Heart left ventricle (tissue), 16 donors: ENCODE measurements at regions not wholly inside any gene's neighbourhood (a gene's known extent, or its start where the extent isn't known, plus 50 kb on each side); places are given as distances from the start of the nearest gene placed in this dataset.

ENCODE experiments used
- ATAC-seq, 4 donors: fragments of 200-7000 bp; cut with Tn5 transposase; one replicate each; pipeline ENCODE4 v1.9.1; 2020 to 2022; ENCODE audit warnings: moderate library complexity in 4 of 4, mild to moderate bottlenecking in 3 of 4, moderate number of reproducible peaks in 1 of 4
- DNase-seq, 5 donors: peaks; one replicate each; pipeline ENCODE4 v3.0.0-alpha.2; 2020
- H3K27ac ChIP-seq, 12 donors: fragments of 200-600 bp; sonication (generic) in 4 of 12; one replicate each; pipeline versions ENCODE4 v1.5.0 to v1.8.0; 2016 to 2022; ENCODE audit warnings: mild to moderate bottlenecking in 2 of 12
- H3K27me3 ChIP-seq, 9 donors: fragments of 200-600 bp; sonication (generic) in 2 of 9; one replicate each; pipeline versions ENCODE4 v1.5.1 to v1.8.0; 2016 to 2022; ENCODE audit warnings: mild to moderate bottlenecking in 3 of 9
- H3K36me3 ChIP-seq, 9 donors: fragments of 200-600 bp; sonication (generic) in 2 of 9; one replicate each; pipeline versions ENCODE4 v1.5.0 to v1.8.0; 2018 to 2022; ENCODE audit warnings: mild to moderate bottlenecking in 2 of 9
- H3K4me1 ChIP-seq, 12 donors: fragments of 200-600 bp; sonication (generic) in 4 of 12; one replicate each; pipeline versions ENCODE4 v1.5.0 to v1.8.0; 2016 to 2022; ENCODE audit warnings: mild to moderate bottlenecking in 3 of 12
- H3K4me3 ChIP-seq, 12 donors: fragments of 200-600 bp; sonication (generic) in 4 of 12; one replicate each; pipeline versions ENCODE4 v1.5.0 to v1.8.0; 2017 to 2022; ENCODE audit warnings: mild to moderate bottlenecking in 9 of 12, moderate library complexity in 4 of 12
- H3K9me3 ChIP-seq, 12 donors: fragments of 200-600 bp; sonication (generic) in 4 of 12; one replicate each; pipeline versions ENCODE4 v1.5.0 to v1.8.0; 2016 to 2022; ENCODE audit warnings: mild to moderate bottlenecking in 1 of 12
- POLR2A ChIP-seq, 2 donors: fragments of 450-650 bp; IDR thresholded peaks; one replicate each; pipeline ENCODE4 v1.6.1; 2017; ENCODE audit warnings: antibody characterized with exemption in 2 of 2, mild to moderate bottlenecking in 2 of 2, moderate library complexity in 2 of 2
- WGBS, 4 donors: extraction: QIAGEN DNeasy Blood & Tissue Kit in 2 of 4; methylation state at CpG; one replicate each; pipeline versions ENCODE4 v1.1.5 to v1.1.7; 2013 to 2018; 5-methylcytosine and 5-hydroxymethylcytosine counted together
- intact Hi-C, 10 donors: fragments of 100-400 bp; cut with DNase I; formaldehyde crosslinking; loops; one replicate each; pipeline versions ENCODE4 v1.11.1 to v1.14.2; 2022
- TF ChIP-seq, protein P1 (sequence below), 12 donors: fragments of 200-600 bp; sonication (generic) in 4 of 12; IDR thresholded peaks; one replicate each; pipeline versions ENCODE4 v1.5.0 to v1.8.0; 2018 to 2022; ENCODE audit warnings: antibody characterized with exemption in 12 of 12, mild to moderate bottlenecking in 5 of 12
- donor health status: ischemic (EF 13 %, LVEDD 7.1; RV severe dilation, severe dysfunction).
- donor health status: healthy with polysubstance abuse.
- donor health status: DM: no; HTN: yes; CAD: no.
- donor health status: DM: no; HTN: no; CAD: no.
- donor health status: ischemic (EF 25% LVEDD 6.9; RV normal size, moderate dysfunction).
- donor health status: ischemic (EF 25% LVEDD 5.7; RV mildly dilated, moderate dysfunction).
- donor health status: healthy.
- donor health status: DM: yes; HTN: yes; CAD: no.
- donor health status: ischemic (EF 35%, LVEDD 5.7; RV mildly dilated, moderate dysfunction).
- donor health status: nonischemic (EF 11% LVEDD 7.7; RV severe dilation, severe dysfunction).
- donor health status: DM: yes; HTN: yes; CAD: no.
- donor health status: PGD.
- donor health status: ischemic (EF 29% LVEDD 5.4; RV normal size, mild dysfunction).
- donor health status: nonischemic (EF 23%, LVEDD 6.1; RV moderate dilation, normal function).

DNA sequence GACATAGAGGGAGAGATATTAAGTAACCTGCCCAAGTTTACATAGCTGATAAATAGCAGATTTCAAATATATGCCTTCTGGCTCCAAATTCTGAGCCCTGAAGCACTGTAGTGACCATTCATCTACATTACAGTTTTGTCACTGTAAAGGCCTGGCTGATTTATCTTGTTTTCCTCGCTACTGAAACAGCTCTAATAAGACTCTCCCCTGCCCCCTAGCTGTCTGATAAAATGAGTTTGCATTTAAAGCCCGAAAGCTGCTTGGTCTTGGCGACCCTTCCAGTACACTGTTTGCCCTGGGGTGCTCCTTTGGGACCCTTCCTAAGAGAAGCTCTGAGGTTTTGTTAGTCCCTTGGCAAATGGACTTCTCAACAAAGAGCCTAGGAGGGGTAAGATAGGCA, 59.7 kb upstream of the RAB11FIP2 start:
- Histone ChIP-seq H3K4me1 (no peaks in the 10 kb centered on the region), H3K27ac (no peak overlapping the region), H3K4me3 (no peak overlapping the region), H3K36me3 (no peaks in the 10 kb centered on the region), H3K27me3 (peaks cover 0 to 5% (median 0%) of the 10 kb centered on the region in 9 donors), H3K9me3 (no peaks in the 10 kb centered on the region)
- TF ChIP-seq, protein P1, sequence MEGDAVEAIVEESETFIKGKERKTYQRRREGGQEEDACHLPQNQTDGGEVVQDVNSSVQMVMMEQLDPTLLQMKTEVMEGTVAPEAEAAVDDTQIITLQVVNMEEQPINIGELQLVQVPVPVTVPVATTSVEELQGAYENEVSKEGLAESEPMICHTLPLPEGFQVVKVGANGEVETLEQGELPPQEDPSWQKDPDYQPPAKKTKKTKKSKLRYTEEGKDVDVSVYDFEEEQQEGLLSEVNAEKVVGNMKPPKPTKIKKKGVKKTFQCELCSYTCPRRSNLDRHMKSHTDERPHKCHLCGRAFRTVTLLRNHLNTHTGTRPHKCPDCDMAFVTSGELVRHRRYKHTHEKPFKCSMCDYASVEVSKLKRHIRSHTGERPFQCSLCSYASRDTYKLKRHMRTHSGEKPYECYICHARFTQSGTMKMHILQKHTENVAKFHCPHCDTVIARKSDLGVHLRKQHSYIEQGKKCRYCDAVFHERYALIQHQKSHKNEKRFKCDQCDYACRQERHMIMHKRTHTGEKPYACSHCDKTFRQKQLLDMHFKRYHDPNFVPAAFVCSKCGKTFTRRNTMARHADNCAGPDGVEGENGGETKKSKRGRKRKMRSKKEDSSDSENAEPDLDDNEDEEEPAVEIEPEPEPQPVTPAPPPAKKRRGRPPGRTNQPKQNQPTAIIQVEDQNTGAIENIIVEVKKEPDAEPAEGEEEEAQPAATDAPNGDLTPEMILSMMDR (IDR thresholded peaks at IDR 0.05): peak in 10 of 12 donors; percentile 16 to 52 (median 35)
- no peak for TF ChIP-seq POLR2A (IDR thresholded peaks at IDR 0.05)
- intact Hi-C loops: loop anchor here in 4 of 10 donors (2.0 to 10.0 kb wide), 3 partner anchors 569 to 610 kb away; no protein-coding TSS in a partner anchor
- WGBS, 4 donors: 21 to 43% (median 25%) methylated on average over 3 of the region's 3 CpGs
- peak in 1 of 5 donors; percentile 8 for DNase-seq
- ATAC-seq: no peak

DNA sequence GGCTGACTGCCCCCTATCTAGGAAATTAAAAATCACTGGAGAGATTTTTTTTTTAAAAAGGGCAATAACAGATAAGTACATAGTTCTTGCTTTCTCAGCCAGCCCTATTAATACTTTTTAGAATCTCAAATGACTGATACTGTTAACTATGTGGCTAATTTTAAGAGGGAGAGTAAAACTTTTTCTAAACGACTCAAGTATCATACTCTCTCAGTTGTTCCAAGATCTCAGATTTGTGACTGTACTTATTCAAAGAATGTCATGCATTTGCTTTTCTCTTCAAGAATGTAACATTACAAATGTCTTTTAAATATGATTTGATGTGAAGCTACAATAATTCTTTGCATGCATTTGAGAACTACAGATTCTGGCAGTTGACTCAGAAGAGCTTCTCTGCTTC, 55.4 kb upstream of the RAB11FIP2 start:
- H3K9me3 ChIP-seq: no peaks in the 10 kb centered on the region
- WGBS, 4 donors: 53 to 71% (median 56%) methylated on average over 1 of the region's 1 CpG
- no peak overlapping the region for H3K27ac ChIP-seq
- no peak for TF ChIP-seq POLR2A (IDR thresholded peaks at IDR 0.05)
- TF ChIP-seq, protein P1 (IDR thresholded peaks at IDR 0.05): no peak
- intact Hi-C loops: loop anchor here in 3 of 10 donors (10.0 kb wide), 1 partner anchor 567 kb away; no protein-coding TSS in a partner anchor
- H3K27me3 ChIP-seq: no peaks in the 10 kb centered on the region
- no peaks in the 10 kb centered on the region for H3K36me3 ChIP-seq
- no peaks in the 10 kb centered on the region for H3K4me1 ChIP-seq
- ATAC-seq (no peak), DNase-seq (no peak)
- H3K4me3 ChIP-seq: no peak overlapping the region

DNA sequence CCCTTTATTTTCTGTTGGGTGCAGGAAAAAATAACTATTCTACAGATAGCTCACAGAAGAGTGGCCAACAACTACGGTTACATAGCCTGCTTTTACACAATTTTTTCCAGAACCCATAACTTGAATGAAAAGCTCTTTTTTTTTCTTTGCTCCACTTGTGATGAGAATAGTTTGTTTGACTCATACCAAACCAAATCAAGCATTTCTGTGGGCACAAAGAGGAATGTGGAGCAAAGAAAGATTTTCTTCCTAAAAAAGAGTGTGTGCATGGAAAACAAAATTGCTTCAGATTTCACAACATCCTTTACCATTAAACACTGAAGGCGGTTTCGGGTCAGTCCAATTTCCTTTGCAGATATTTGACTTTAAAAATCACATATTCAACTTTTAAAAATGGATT, 54.8 kb upstream of the RAB11FIP2 start:
- Histone ChIP-seq H3K27ac (no peak overlapping the region), H3K4me1 (no peaks in the 10 kb centered on the region), H3K9me3 (no peaks in the 10 kb centered on the region), H3K27me3 (no peaks in the 10 kb centered on the region), H3K4me3 (no peak overlapping the region), H3K36me3 (no peaks in the 10 kb centered on the region)
- TF ChIP-seq, protein P1 (IDR thresholded peaks at IDR 0.05): no peak
- TF ChIP-seq POLR2A (IDR thresholded peaks at IDR 0.05): no peak
- intact Hi-C loops: loop anchor here in 3 of 10 donors (10.0 kb wide), 1 partner anchor 567 kb away; no protein-coding TSS in a partner anchor
- no peak for ATAC-seq
- no peak for DNase-seq
- WGBS, 4 donors: 77 to 84% (median 83%) methylated on average over 3 of the region's 3 CpGs
